H54 (cell line): ENCODE measurements at regions not wholly inside any gene's neighbourhood (a gene's known extent, or its start where the extent isn't known, plus 50 kb on each side); places are given as distances from the start of the nearest gene placed in this dataset.

Experiments
- DNase-seq: peaks from one replicate; pipeline ENCODE4 v3.0.0; 2011; ENCODE audit warnings: low spot score, mixed read lengths; ENCODE audit not compliant: insufficient read length
- FAIRE-seq: peaks from 3 replicates; lab custom pipeline; 2011; peaks lifted over from hg19 to GRCh38; lab: Jason Lieb, UNC
- POLR2A ChIP-seq: IDR thresholded peaks from 2 replicates; pipeline ENCODE4 v1.6.1; 2011; ENCODE audit warnings: low read depth, mild to moderate bottlenecking, low read length

DNA sequence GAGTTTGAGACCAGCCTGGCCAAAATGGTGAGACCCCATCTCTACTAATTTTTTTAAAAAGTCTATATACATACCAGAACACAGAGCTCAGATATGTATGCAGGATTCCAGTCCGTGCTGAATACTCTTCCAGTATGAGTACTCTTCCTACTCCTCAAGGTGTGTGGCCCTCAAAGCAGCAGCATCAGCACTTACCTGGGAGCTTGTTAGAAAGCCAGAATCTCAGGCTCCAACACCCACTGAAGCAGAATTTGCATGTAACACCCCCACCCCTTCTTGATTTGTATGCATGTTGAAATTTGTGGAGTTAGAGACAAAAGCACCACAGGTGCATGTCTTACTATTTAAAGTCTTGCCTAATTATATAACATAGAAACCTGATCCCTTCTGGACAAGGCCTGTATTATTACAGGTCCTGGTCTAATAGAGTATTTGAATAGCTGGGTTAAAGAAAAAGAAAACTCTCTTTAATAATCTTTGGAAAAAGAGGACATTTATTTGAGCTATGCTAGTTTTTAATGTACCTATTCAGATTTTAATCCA, 50.3 kb upstream of the NFE2L2 start:
- FAIRE-seq (no peak), DNase-seq (no peak)
- TF ChIP-seq POLR2A, result no peak

DNA sequence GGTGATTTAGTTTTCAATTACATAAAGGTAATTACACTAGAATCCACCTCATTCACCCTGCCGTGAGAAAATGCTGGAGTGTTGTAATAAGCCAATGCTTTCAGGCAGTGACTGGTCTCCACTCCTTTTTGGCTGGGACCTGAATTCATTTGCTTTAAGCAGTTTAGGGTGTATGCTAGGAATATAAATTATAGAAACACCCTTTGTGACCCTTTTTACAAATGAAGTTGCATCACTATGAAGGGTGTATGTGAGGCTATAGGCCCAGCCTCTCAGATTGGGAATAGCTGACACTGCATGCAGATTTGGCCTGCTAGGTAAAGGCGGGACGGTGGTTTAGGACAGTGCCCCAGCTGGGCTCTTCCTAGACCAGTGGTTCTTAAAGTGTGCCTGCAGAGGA, 50.8 kb upstream of the NFE2L2 start:
- FAIRE-seq (no peak), DNase-seq (no peak)
- no peak for TF ChIP-seq POLR2A

DNA sequence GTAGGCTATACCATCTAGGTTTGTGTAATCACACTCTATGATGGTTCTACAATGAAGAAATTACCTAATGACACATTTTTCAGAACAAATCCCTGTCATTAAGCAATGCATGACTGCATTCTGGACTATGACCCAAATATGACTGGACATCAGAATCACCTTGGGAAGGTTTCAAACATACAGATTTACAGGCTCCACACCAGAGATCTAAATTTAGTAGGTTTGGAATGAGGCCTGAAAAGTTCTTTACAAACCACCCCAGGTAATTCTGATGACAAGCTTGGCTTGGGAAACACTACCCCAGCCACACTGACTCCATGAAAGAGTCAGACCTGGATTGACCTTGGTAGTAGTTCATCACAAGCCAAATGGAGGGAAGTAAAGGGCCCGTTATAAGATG, 52.2 kb upstream of the NFE2L2 start:
- FAIRE-seq (no peak), DNase-seq (no peak)
- TF ChIP-seq POLR2A, result no peak

DNA sequence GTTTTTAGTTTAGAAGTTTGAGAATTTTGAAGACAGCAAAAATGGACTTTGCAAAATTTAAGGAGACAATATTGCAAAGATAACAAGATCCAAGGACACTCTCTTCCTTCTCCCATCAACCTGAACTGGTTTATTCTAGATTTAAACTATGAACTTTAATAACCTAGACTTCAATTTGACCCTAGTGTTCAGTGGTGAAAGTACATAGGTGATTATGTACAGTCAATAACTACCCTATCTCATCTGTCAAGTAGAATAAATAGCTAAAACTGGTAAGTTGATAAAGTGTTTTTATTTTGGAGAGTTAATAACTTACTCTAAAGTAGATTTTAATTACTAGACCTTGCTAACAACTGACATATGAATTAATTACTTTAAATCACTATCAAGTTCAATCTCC, 52.9 kb upstream of the NFE2L2 start:
- FAIRE-seq (no peak), DNase-seq (no peak)
- TF ChIP-seq POLR2A, result no peak

GRCh38 chr2:177317857-177318256, 53.3 kb upstream of the NFE2L2 start:
- FAIRE-seq, result no peak
- DNase-seq, result no peak
- TF ChIP-seq POLR2A, result no peak

GRCh38 chr2:177318613-177319012, 54.1 kb upstream of the NFE2L2 start:
- FAIRE-seq, result no peak
- no peak for TF ChIP-seq POLR2A
- no peak for DNase-seq

DNA sequence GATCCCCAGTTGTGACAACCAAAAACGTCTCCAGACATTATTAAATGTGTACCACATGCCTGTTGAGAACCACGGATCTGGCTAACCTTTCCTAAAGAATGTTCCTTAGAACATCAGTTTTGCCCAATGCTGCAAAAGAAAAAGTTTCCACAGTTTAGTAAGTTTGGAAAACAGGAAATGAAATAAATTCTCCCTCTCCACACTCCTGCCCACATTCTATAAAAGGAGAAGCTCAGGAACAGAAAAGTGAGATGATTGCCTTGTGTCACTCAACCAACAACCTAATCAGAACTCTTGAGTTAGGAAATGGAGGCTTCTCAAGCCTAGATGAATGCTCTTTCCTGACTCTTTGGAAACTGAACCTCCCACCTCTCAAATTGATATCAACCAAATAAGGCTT, 56.1 kb upstream of the NFE2L2 start:
- DNase-seq, result no peak
- no peak for TF ChIP-seq POLR2A
- no peak for FAIRE-seq

- DNase-seq (no peak), FAIRE-seq (no peak)
- no peak for TF ChIP-seq POLR2A
Measured at GRCh38 chr2:177322801-177323261, 58.3 kb upstream of the NFE2L2 start.

DNA sequence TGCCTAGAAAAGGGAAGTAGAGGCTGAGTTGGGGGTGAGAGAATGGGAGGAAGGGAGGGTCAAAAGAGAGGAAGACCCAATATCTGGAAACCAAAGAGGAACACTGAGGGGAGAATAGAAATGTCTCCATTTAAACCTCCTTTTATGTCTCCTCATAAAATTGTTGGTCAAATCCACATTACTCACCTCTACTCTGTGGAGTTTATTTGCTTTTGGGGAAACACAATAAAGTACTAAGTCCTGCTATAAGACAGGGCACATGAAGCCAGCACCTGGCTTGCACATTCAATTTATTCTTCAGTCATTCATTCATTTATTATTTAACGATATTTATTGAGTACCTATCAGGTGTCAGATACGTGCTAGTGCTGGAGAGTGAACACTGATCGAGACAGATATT, 60.3 kb upstream of the NFE2L2 start:
- no peak for TF ChIP-seq POLR2A
- no peak for DNase-seq
- no peak for FAIRE-seq

DNA sequence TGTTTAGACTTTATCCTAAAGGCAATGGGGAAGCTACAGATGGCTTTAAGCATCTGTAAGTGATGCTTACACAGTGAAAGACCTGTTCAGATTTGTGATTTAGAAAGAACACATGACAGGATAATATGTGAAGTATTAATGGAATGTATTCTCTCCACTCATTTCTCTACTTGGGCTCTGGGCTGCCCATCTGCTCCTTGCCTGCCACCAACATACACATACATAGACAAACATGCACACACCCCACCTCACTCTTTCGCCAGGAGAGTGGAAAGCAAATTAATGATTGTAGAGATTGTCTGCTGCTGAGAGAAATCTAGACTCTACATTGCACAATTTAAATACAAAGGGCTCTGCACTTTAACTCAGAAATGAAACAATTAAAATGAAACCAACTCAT, 61.0 kb upstream of the NFE2L2 start:
- no peak for DNase-seq
- no peak for FAIRE-seq
- TF ChIP-seq POLR2A, result no peak

DNA sequence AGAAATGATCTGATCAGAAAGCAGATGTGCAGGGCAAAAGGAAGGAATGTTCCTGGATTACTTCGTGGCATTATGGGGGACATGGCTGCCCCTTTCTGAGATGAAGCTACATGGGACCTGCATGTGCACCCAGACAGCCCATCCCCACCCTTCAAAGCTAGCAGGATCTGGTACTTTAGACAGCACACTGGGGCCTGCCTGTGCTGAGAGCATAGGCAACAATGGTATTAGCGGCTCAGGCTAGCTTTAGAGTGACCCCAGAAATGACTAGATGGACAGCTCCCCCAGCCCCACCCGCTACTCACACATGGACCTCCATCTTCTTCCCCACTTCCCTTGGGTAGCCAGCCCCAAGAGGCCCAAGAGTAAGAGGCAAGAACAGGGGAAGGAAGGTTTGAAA, 61.5 kb upstream of the NFE2L2 start:
- TF ChIP-seq POLR2A, result no peak
- FAIRE-seq (no peak), DNase-seq (no peak)

- no peak for FAIRE-seq
- TF ChIP-seq POLR2A, result no peak
Measured at GRCh38 chr2:177326591-177326990, 62.1 kb upstream of the NFE2L2 start.

GRCh38 chr2:177327009-177327408, 62.5 kb upstream of the NFE2L2 start:
- no peak for DNase-seq
- FAIRE-seq, result no peak
- TF ChIP-seq POLR2A, result no peak

More at GRCh38 chr2:177326591-177326990, 62.1 kb upstream of the NFE2L2 start:
- no peak for DNase-seq

DNA sequence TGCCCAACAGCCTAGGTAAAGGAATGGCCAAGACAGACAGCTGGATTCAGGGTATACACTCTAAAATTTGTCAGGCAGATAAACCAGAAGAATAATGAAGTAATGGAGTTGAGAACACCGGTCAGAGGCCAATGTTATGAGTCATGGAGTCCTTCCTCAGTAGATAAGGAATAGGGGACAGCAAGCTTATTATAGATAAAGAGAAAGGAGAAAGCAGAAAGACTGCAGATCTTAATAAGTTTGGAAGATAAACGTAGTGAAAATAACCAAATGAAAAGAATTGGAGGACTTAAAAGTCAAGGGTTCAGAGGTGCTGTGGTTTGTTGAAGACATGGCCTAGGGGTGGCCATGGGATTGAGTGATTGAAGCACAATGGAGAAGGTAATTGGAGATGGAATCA, 63.5 kb upstream of the NFE2L2 start:
- no peak for TF ChIP-seq POLR2A
- no peak for DNase-seq
- FAIRE-seq, result no peak

DNA sequence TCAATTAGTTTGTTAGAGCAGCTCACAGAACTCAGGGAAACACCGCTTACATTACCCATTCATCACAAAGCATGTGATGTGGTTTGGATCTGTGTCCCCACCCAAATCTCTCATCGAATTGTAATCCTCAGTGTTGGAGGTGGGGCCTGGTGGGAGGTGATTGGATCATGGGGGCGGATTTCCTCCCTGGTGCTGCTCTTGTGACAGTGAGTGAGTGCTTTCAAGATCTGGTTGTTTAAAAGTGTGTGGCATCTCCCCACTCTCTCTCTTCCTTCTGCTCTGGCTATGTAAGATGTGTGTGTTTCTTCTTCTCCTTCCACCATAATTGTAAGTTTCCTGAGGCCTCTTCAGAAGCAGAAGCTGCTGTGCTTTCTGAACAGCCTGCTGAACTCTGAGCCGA, 63.5 kb upstream of the AGPS start:
- FAIRE-seq, result no peak
- no peak for DNase-seq
- no peak for TF ChIP-seq POLR2A
